ENCODE measurements at regions not wholly inside any gene's neighbourhood (a gene's known extent, or its start where the extent isn't known, plus 50 kb on each side); places are given as distances from the start of the nearest gene placed in this dataset.
A peak's percentile ranks its signal among the peaks of the same experiment; 100 is the strongest.

DNA sequence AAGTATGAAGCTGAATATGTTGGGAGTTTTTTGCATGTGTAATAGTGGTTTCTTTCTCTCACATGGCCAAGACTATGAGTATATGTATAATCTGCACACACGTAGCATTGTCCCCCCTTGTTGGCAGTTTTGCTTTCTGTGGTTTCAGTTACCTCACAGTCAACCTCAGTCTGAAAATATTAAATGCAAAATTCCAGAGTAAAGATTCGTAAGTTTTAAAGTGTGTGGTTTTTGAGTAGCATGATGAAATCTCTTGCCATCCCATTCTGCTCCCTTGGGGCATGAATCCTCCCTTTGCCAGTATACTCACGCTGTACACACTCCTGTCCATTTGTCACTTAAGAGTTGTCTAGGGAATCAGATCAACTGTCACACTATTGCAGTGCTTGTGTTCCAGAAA is 742.0 kb upstream of the CCDC54 start:
- H3K9ac ChIP-seq (ENCODE audit: low read length) = peak overlapping the region; percentile 40
- H3K4me1 ChIP-seq (ENCODE audit: control insufficient read depth, insufficient read depth, low read length) = peaks cover 16% of the 10 kb centered on the region
- no peaks in the 10 kb centered on the region for H3K9me3 ChIP-seq (ENCODE audit: control insufficient read depth, low read length)
- peak; percentile 78 for DNase-seq (ENCODE audit: low read depth)
- H3K4me3 ChIP-seq (ENCODE audit: low read length) = peak overlapping the region; percentile 36
- no peaks in the 10 kb centered on the region for H3K36me3 ChIP-seq (ENCODE audit: control insufficient read depth, insufficient read depth, low read length, severe bottlenecking)
- no peaks in the 10 kb centered on the region for H3K27me3 ChIP-seq (replicated peaks; ENCODE audit: control insufficient read depth, insufficient read depth, low read length)

- H3K4me3 ChIP-seq (ENCODE audit: low read length) = no peak overlapping the region
- peaks cover 16% of the 10 kb centered on the region for H3K4me1 ChIP-seq (ENCODE audit: control insufficient read depth, insufficient read depth, low read length)
- no peak overlapping the region for H3K9ac ChIP-seq (ENCODE audit: low read length)
- H3K27me3 ChIP-seq (replicated peaks; ENCODE audit: control insufficient read depth, insufficient read depth, low read length) = no peaks in the 10 kb centered on the region
- no peaks in the 10 kb centered on the region for H3K36me3 ChIP-seq (ENCODE audit: control insufficient read depth, insufficient read depth, low read length, severe bottlenecking)
- DNase-seq (ENCODE audit: low read depth) = no peak
- H3K9me3 ChIP-seq (ENCODE audit: control insufficient read depth, low read length) = no peaks in the 10 kb centered on the region
These were observed 741.4 kb upstream of the CCDC54 start for GRCh38 chr3:106635826-106636225.

- no peak overlapping the region for H3K4me3 ChIP-seq (ENCODE audit: low read length)
- H3K9me3 ChIP-seq (ENCODE audit: control insufficient read depth, low read length) = no peaks in the 10 kb centered on the region
- H3K9ac ChIP-seq (ENCODE audit: low read length) = no peak overlapping the region
- peaks cover 6% of the 10 kb centered on the region for H3K4me1 ChIP-seq (ENCODE audit: control insufficient read depth, insufficient read depth, low read length)
- DNase-seq (ENCODE audit: low read depth) = no peak
- no peaks in the 10 kb centered on the region for H3K27me3 ChIP-seq (replicated peaks; ENCODE audit: control insufficient read depth, insufficient read depth, low read length)
- H3K36me3 ChIP-seq (ENCODE audit: control insufficient read depth, insufficient read depth, low read length, severe bottlenecking) = no peaks in the 10 kb centered on the region
These were observed 736.9 kb upstream of the CCDC54 start for GRCh38 chr3:106640353-106640752.

DNA sequence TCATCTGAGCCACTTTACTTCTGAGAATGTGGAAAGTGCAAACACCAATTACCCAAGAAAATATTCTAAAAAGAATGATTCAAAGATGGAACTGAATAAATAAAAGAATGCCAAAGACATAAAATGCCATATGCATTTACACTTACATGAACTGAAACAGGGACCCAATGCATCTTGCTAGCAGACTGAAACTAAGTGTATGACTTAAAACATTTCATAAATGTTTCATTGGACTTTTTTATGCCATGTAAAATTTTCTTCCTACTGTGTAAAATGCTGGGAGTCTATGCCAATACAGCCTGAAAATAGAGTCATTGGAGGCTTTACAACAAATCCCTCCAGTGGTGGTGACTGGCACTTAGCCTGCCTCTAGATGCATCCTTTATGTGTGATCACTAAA is 735.1 kb upstream of the CCDC54 start:
- Histone ChIP-seq H3K9ac (ENCODE audit: low read length) (no peak overlapping the region), H3K4me3 (ENCODE audit: low read length) (no peak overlapping the region), H3K9me3 (ENCODE audit: control insufficient read depth, low read length) (no peaks in the 10 kb centered on the region), H3K36me3 (ENCODE audit: control insufficient read depth, insufficient read depth, low read length, severe bottlenecking) (no peaks in the 10 kb centered on the region), H3K4me1 (ENCODE audit: control insufficient read depth, insufficient read depth, low read length) (peaks cover 5% of the 10 kb centered on the region), H3K27me3 (replicated peaks; ENCODE audit: control insufficient read depth, insufficient read depth, low read length) (no peaks in the 10 kb centered on the region)
- DNase-seq (ENCODE audit: low read depth) = no peak

- no peaks in the 10 kb centered on the region for H3K27me3 ChIP-seq (replicated peaks; ENCODE audit: control insufficient read depth, insufficient read depth, low read length)
- no peak overlapping the region for H3K4me3 ChIP-seq (ENCODE audit: low read length)
- DNase-seq (ENCODE audit: low read depth) = no peak
These were observed 733.5 kb upstream of the CCDC54 start for GRCh38 chr3:106643684-106644161.

GRCh38 chr3:106673926-106674569 is 703.2 kb upstream of the CCDC54 start:
- H3K4me3 ChIP-seq (ENCODE audit: low read length) = no peak overlapping the region
- H3K9me3 ChIP-seq (ENCODE audit: control insufficient read depth, low read length) = no peaks in the 10 kb centered on the region
- DNase-seq (ENCODE audit: low read depth) = no peak
- H3K4me1 ChIP-seq (ENCODE audit: control insufficient read depth, insufficient read depth, low read length) = peaks cover 11% of the 10 kb centered on the region
- no peaks in the 10 kb centered on the region for H3K27me3 ChIP-seq (replicated peaks; ENCODE audit: control insufficient read depth, insufficient read depth, low read length)
- no peaks in the 10 kb centered on the region for H3K36me3 ChIP-seq (ENCODE audit: control insufficient read depth, insufficient read depth, low read length, severe bottlenecking)
- no peak overlapping the region for H3K9ac ChIP-seq (ENCODE audit: low read length)

More at GRCh38 chr3:106643684-106644161, 733.5 kb upstream of the CCDC54 start:
- Histone ChIP-seq H3K36me3 (ENCODE audit: control insufficient read depth, insufficient read depth, low read length, severe bottlenecking) (no peaks in the 10 kb centered on the region), H3K4me1 (ENCODE audit: control insufficient read depth, insufficient read depth, low read length) (peaks cover 5% of the 10 kb centered on the region), H3K9me3 (ENCODE audit: control insufficient read depth, low read length) (no peaks in the 10 kb centered on the region), H3K9ac (ENCODE audit: low read length) (no peak overlapping the region)

DNA sequence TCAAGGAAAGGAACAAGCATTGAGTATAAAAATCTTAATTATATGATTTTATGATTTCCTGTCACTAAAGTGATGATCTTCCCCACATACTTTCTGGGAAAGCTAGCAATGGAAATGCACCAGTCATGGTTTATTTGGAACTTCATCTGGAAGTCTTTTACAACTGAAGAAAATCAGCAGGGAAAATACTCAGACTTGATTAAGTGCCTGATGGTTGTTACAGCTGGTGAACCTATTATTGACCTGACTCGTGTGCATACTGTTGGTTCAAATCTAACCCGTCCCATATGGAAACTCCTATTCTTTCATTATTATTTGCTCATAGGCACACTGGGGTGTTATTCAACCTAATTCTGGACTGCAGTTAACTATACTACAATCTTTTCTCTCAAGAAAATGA is 701.8 kb upstream of the CCDC54 start:
- DNase-seq (ENCODE audit: low read depth) = no peak

DNA sequence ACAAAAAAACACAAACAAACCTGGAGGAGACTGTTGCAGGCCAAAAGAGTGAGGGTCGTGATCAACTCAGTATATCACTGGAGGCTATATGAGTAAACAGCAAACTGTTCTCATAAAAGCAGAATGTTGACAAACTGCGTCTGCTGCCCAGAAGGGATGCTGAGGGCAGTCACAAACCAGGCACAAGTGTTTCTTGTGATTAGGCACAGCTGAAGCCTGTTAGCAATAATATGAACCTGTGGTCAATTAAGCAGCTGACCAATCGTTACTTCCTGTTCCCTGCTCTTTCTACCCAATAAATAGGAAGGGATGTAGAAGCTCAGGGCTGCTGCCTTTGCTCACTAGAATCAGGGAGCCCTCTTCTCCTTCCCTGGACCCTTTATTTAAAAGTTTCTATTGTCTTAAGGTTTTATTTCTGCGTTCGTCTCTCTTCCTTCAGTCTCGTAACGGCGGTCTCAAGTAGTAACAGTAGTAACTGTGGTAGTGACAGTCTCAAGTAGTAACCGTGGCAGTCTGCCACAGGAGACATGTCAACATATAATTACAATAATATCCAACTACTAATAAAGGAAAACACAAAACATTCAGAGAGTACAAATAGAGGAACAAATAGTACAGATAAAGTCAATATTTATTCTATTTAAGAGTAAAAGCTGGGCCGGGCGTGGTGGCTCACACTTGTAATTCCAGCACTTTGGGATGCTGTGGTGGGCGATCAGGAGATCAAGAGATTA is 698.4 kb upstream of the CCDC54 start:
- no peak overlapping the region for H3K9ac ChIP-seq (ENCODE audit: low read length)
- H3K4me1 ChIP-seq (ENCODE audit: control insufficient read depth, insufficient read depth, low read length) = peaks cover 5% of the 10 kb centered on the region
- no peak overlapping the region for H3K4me3 ChIP-seq (ENCODE audit: low read length)
- H3K9me3 ChIP-seq (ENCODE audit: control insufficient read depth, low read length) = no peaks in the 10 kb centered on the region
- DNase-seq (ENCODE audit: low read depth) = no peak
- no peaks in the 10 kb centered on the region for H3K27me3 ChIP-seq (replicated peaks; ENCODE audit: control insufficient read depth, insufficient read depth, low read length)
- H3K36me3 ChIP-seq (ENCODE audit: control insufficient read depth, insufficient read depth, low read length, severe bottlenecking) = no peaks in the 10 kb centered on the region

More for the DNA sequence above, 701.8 kb upstream of the CCDC54 start:
- H3K27me3 ChIP-seq (replicated peaks; ENCODE audit: control insufficient read depth, insufficient read depth, low read length) = no peaks in the 10 kb centered on the region
- no peaks in the 10 kb centered on the region for H3K9me3 ChIP-seq (ENCODE audit: control insufficient read depth, low read length)
- H3K4me3 ChIP-seq (ENCODE audit: low read length) = no peak overlapping the region
- no peak overlapping the region for H3K9ac ChIP-seq (ENCODE audit: low read length)
- peaks cover 11% of the 10 kb centered on the region for H3K4me1 ChIP-seq (ENCODE audit: control insufficient read depth, insufficient read depth, low read length)
- H3K36me3 ChIP-seq (ENCODE audit: control insufficient read depth, insufficient read depth, low read length, severe bottlenecking) = no peaks in the 10 kb centered on the region

DNA sequence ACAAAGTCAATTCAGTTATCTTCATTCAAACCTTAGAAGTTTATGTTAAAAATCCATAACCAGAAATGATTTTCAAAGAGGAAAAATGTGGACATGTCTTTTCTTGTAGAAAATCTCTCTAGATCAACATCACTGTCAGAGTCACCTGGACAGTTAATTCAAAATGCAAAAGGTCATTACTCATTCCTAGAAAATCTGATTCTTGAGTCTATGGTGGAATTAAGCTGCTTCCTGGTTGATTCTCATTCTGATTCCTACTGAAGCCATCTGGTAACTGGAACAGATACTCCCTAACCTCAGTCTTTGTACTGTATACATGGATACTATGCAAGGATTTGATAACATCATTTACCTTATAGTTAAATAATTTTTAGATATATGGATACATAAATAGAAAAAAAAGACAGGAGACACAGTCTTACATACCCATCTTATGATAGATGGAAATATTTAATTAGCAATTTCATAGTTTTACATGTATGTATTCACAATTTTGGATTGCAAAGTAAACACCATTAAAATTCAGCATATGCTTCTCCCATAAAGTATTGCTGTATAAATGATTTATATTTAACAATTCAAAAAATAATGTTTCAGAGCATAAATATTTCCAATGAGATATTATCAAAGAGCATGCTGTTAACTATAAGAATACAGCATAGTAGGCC is 693.2 kb upstream of the CCDC54 start:
- H3K9ac ChIP-seq (ENCODE audit: low read length) = no peak overlapping the region
- H3K4me3 ChIP-seq (ENCODE audit: low read length) = no peak overlapping the region
- DNase-seq (ENCODE audit: low read depth) = no peak
- H3K36me3 ChIP-seq (ENCODE audit: control insufficient read depth, insufficient read depth, low read length, severe bottlenecking) = no peaks in the 10 kb centered on the region
- H3K27me3 ChIP-seq (replicated peaks; ENCODE audit: control insufficient read depth, insufficient read depth, low read length) = no peaks in the 10 kb centered on the region
- H3K4me1 ChIP-seq (ENCODE audit: control insufficient read depth, insufficient read depth, low read length) = peaks cover 24% of the 10 kb centered on the region
- no peaks in the 10 kb centered on the region for H3K9me3 ChIP-seq (ENCODE audit: control insufficient read depth, low read length)

GRCh38 chr3:106685745-106686144 is 691.5 kb upstream of the CCDC54 start:
- no peaks in the 10 kb centered on the region for H3K27me3 ChIP-seq (replicated peaks; ENCODE audit: control insufficient read depth, insufficient read depth, low read length)

GRCh38 chr3:106687905-106688304 is 689.3 kb upstream of the CCDC54 start:
- peaks cover 24% of the 10 kb centered on the region for H3K4me1 ChIP-seq (ENCODE audit: control insufficient read depth, insufficient read depth, low read length)
- no peaks in the 10 kb centered on the region for H3K27me3 ChIP-seq (replicated peaks; ENCODE audit: control insufficient read depth, insufficient read depth, low read length)
- no peak overlapping the region for H3K9ac ChIP-seq (ENCODE audit: low read length)
- H3K9me3 ChIP-seq (ENCODE audit: control insufficient read depth, low read length) = no peaks in the 10 kb centered on the region
- no peaks in the 10 kb centered on the region for H3K36me3 ChIP-seq (ENCODE audit: control insufficient read depth, insufficient read depth, low read length, severe bottlenecking)
- no peak for DNase-seq (ENCODE audit: low read depth)
- no peak overlapping the region for H3K4me3 ChIP-seq (ENCODE audit: low read length)

More at GRCh38 chr3:106685745-106686144, 691.5 kb upstream of the CCDC54 start:
- Histone ChIP-seq H3K4me3 (ENCODE audit: low read length) (no peak overlapping the region), H3K9ac (ENCODE audit: low read length) (no peak overlapping the region), H3K9me3 (ENCODE audit: control insufficient read depth, low read length) (no peaks in the 10 kb centered on the region), H3K4me1 (ENCODE audit: control insufficient read depth, insufficient read depth, low read length) (peaks cover 24% of the 10 kb centered on the region), H3K36me3 (ENCODE audit: control insufficient read depth, insufficient read depth, low read length, severe bottlenecking) (no peaks in the 10 kb centered on the region)
- no peak for DNase-seq (ENCODE audit: low read depth)
